ENCODE measurements at regions not wholly inside any gene's neighbourhood (a gene's known extent, or its start where the extent isn't known, plus 50 kb on each side); places are given as distances from the start of the nearest gene placed in this dataset.

DNA sequence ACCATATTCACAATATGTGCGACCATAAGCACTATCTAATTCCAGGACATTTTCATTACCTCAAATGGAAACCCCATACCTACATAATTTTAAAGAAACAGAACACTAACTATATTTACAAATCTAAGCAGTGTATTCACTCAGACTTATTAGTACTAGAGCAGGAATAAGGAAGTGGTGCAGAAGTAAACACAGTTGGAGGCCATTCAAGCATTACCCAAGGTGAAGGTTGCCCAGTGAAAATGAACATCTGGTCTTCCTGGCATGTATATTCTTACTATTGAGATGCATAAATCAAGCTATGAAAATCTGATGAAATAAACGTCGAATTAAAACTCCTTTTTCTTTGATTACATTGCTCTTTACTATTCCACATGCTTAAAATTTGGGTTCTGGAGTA, 78.9 kb upstream of the TTC14 start:
- H3K79me2 ChIP-seq (ENCODE audit: insufficient read depth): no peaks in the 10 kb centered on the region
- 28% methylated on average over 3 of the region's 3 CpGs for WGBS (ENCODE audit: low lambda C conversion rate)
- H3K4me2 ChIP-seq: no peak overlapping the region
- TF ChIP-seq JUND (IDR thresholded peaks at IDR 0.05) (no peak), GABPA (IDR thresholded peaks at IDR 0.05; ENCODE audit: low read depth) (no peak), GATA2 (CRISPR knock-in tag; IDR thresholded peaks at IDR 0.05) (no peak), TAF1 (IDR thresholded peaks at IDR 0.05; ENCODE audit: borderline replicate concordance, low read depth, low read length) (no peak), USF1 (IDR thresholded peaks at IDR 0.05; ENCODE audit: borderline replicate concordance, low read depth) (no peak), EZH2phosphoT487 (IDR thresholded peaks at IDR 0.05; ENCODE audit: borderline replicate concordance, low read depth) (no peak), RAD21 (IDR thresholded peaks at IDR 0.05; ENCODE audit: low read length) (no peak), RFX5 (IDR thresholded peaks at IDR 0.05; ENCODE audit: low read length) (no peak), TEAD4 (IDR thresholded peaks at IDR 0.05; ENCODE audit: borderline replicate concordance, insufficient read depth) (no peak), MAX (IDR thresholded peaks at IDR 0.05; ENCODE audit: low read depth) (no peak), TCF12 (IDR thresholded peaks at IDR 0.05) (no peak), MXI1 (IDR thresholded peaks at IDR 0.05; ENCODE audit: low read depth, low read length) (no peak), IRF3 (IDR thresholded peaks at IDR 0.05; ENCODE audit: low read depth, low read length) (no peak), NFIC (IDR thresholded peaks at IDR 0.05; ENCODE audit: borderline replicate concordance) (no peak)
- TF ChIP-seq, protein P1, sequence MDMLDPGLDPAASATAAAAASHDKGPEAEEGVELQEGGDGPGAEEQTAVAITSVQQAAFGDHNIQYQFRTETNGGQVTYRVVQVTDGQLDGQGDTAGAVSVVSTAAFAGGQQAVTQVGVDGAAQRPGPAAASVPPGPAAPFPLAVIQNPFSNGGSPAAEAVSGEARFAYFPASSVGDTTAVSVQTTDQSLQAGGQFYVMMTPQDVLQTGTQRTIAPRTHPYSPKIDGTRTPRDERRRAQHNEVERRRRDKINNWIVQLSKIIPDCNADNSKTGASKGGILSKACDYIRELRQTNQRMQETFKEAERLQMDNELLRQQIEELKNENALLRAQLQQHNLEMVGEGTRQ (IDR thresholded peaks at IDR 0.05; ENCODE audit: borderline replicate concordance, low read depth, low read length): no peak
- TF ChIP-seq, protein P2, sequence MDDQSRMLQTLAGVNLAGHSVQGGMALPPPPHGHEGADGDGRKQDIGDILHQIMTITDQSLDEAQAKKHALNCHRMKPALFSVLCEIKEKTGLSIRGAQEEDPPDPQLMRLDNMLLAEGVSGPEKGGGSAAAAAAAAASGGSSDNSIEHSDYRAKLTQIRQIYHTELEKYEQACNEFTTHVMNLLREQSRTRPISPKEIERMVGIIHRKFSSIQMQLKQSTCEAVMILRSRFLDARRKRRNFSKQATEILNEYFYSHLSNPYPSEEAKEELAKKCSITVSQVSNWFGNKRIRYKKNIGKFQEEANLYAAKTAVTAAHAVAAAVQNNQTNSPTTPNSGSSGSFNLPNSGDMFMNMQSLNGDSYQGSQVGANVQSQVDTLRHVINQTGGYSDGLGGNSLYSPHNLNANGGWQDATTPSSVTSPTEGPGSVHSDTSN (IDR thresholded peaks at IDR 0.05): no peak
- TF ChIP-seq, protein P3, sequence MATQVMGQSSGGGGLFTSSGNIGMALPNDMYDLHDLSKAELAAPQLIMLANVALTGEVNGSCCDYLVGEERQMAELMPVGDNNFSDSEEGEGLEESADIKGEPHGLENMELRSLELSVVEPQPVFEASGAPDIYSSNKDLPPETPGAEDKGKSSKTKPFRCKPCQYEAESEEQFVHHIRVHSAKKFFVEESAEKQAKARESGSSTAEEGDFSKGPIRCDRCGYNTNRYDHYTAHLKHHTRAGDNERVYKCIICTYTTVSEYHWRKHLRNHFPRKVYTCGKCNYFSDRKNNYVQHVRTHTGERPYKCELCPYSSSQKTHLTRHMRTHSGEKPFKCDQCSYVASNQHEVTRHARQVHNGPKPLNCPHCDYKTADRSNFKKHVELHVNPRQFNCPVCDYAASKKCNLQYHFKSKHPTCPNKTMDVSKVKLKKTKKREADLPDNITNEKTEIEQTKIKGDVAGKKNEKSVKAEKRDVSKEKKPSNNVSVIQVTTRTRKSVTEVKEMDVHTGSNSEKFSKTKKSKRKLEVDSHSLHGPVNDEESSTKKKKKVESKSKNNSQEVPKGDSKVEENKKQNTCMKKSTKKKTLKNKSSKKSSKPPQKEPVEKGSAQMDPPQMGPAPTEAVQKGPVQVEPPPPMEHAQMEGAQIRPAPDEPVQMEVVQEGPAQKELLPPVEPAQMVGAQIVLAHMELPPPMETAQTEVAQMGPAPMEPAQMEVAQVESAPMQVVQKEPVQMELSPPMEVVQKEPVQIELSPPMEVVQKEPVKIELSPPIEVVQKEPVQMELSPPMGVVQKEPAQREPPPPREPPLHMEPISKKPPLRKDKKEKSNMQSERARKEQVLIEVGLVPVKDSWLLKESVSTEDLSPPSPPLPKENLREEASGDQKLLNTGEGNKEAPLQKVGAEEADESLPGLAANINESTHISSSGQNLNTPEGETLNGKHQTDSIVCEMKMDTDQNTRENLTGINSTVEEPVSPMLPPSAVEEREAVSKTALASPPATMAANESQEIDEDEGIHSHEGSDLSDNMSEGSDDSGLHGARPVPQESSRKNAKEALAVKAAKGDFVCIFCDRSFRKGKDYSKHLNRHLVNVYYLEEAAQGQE (IDR thresholded peaks at IDR 0.05; ENCODE audit: low read depth, low read length): no peak
- TF ChIP-seq, protein P4, sequence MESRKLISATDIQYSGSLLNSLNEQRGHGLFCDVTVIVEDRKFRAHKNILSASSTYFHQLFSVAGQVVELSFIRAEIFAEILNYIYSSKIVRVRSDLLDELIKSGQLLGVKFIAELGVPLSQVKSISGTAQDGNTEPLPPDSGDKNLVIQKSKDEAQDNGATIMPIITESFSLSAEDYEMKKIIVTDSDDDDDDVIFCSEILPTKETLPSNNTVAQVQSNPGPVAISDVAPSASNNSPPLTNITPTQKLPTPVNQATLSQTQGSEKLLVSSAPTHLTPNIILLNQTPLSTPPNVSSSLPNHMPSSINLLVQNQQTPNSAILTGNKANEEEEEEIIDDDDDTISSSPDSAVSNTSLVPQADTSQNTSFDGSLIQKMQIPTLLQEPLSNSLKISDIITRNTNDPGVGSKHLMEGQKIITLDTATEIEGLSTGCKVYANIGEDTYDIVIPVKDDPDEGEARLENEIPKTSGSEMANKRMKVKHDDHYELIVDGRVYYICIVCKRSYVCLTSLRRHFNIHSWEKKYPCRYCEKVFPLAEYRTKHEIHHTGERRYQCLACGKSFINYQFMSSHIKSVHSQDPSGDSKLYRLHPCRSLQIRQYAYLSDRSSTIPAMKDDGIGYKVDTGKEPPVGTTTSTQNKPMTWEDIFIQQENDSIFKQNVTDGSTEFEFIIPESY (IDR thresholded peaks at IDR 0.05; ENCODE audit: borderline replicate concordance, low read depth): no peak
- no peak overlapping the region for H3K27ac ChIP-seq (ENCODE audit: low read depth in 2 of 2, low read length in 1 of 2)
- POLR2A ChIA-PET: no interaction called here
- H3K36me3 ChIP-seq (replicated peaks in 1 of 2; ENCODE audit: control insufficient read depth in 1 of 2, insufficient read depth in 2 of 2, low read length in 1 of 2): no peaks in the 10 kb centered on the region
- CTCF ChIA-PET: no interaction called here
- H3K4me1 ChIP-seq (ENCODE audit: control insufficient read depth in 1 of 2, insufficient read depth in 2 of 2, low read depth in 1 of 2, low read length in 1 of 2): no peaks in the 10 kb centered on the region
- H3K9ac ChIP-seq: no peak overlapping the region
- no peaks in the 10 kb centered on the region for H3K9me2 ChIP-seq
- H3K4me3 ChIP-seq (ENCODE audit: low read depth in 2 of 2, low read length in 1 of 2): no peak overlapping the region
- H3K27me3 ChIP-seq (ENCODE audit: insufficient read depth): no peaks in the 10 kb centered on the region
- no peaks in the 10 kb centered on the region for H3F3A ChIP-seq (replicated peaks; ENCODE audit: insufficient read depth)
- no peak for DNase-seq
- H2AFZ ChIP-seq (ENCODE audit: low read depth): no peak overlapping the region
- H4K20me1 ChIP-seq (ENCODE audit: insufficient read depth): no peaks in the 10 kb centered on the region
- H3K9me3 ChIP-seq: peaks cover 4% of the 10 kb centered on the region; the same call in 1 of the 2 replicates

All from SK-N-SH (cell line).